H1 (cell line): ENCODE measurements at regions not wholly inside any gene's neighbourhood (a gene's known extent, or its start where the extent isn't known, plus 50 kb on each side); places are given as distances from the start of the nearest gene placed in this dataset.

Experiments
- CTCF ChIA-PET: fragments of 300-600 bp; sonication (Branson Sonifier 250); formaldehyde crosslinking; loops from one replicate; lab custom pipeline; 2021; ENCODE audit not compliant: partially characterized antibody; lab: Charles Lee
- POLR2A ChIA-PET: fragments of 300-600 bp; sonication (Branson Sonifier 250); formaldehyde crosslinking; loops from one replicate; lab custom pipeline; 2021; ENCODE audit warnings: inconsistent platforms; ENCODE audit not compliant: partially characterized antibody; lab: Charles Lee
- DNase-seq, 2 experiments: peaks; one replicate each; pipeline versions ENCODE4 v3.0.0 to v3.0.0-alpha.2; 2010 to 2022; ENCODE audit warnings: low spot score in 2 of 2, low read depth in 1 of 2, mixed read lengths in 1 of 2
- FAIRE-seq: peaks from 2 replicates; lab custom pipeline; 2011; peaks lifted over from hg19 to GRCh38; lab: Jason Lieb, UNC
- H2AFZ ChIP-seq: 2 replicates; pipeline ENCODE4 v1.8.1; 2012; ENCODE audit warnings: low read length, inconsistent platforms
- H2AK5ac ChIP-seq: 2 replicates; pipeline ENCODE4 v1.6.1; 2013; ENCODE audit warnings: low read depth, low read length
- H2BK120ac ChIP-seq: replicated peaks from 2 replicates; pipeline ENCODE3; 2013; ENCODE audit warnings: low read depth, low read length, inconsistent platforms
- H2BK12ac ChIP-seq: 2 replicates; pipeline ENCODE4 v1.6.1; 2013; ENCODE audit warnings: low read depth, low read length
- H2BK15ac ChIP-seq: 2 replicates; pipeline ENCODE4 v1.6.1; 2013; ENCODE audit warnings: low read length
- H2BK20ac ChIP-seq: 2 replicates; pipeline ENCODE4 v1.6.1; 2013; ENCODE audit warnings: low read length
- H2BK5ac ChIP-seq: 2 replicates; pipeline ENCODE4 v1.6.1; 2013; ENCODE audit warnings: low read depth, low read length
- H3K14ac ChIP-seq: 2 replicates; pipeline ENCODE4 v1.6.1; 2013; ENCODE audit warnings: inconsistent platforms; ENCODE audit not compliant: insufficient read length
- H3K18ac ChIP-seq: 2 replicates; pipeline ENCODE4 v1.6.1; 2013; ENCODE audit warnings: low read length; ENCODE audit errors: extremely low read depth
- H3K23ac ChIP-seq: 2 replicates; pipeline ENCODE4 v1.6.1; 2013; ENCODE audit warnings: inconsistent platforms; ENCODE audit not compliant: insufficient read length
- H3K23me2 ChIP-seq: 2 replicates; pipeline ENCODE4 v1.6.1; 2013; ENCODE audit warnings: low read depth, low read length
- H3K27ac ChIP-seq: 2 replicates; pipeline ENCODE4 v1.6.1; 2011; ENCODE audit warnings: low read depth, low read length, inconsistent platforms
- H3K27me3 ChIP-seq, 4 experiments: replicated peaks in 1 of 4; 1 replicate in 1 of 4; 2 replicates in 3 of 4; pipeline versions ENCODE4 v1.6.1 to v1.8.1; 2011 to 2013; ENCODE audit warnings: low read length in 3 of 4, mild to moderate bottlenecking in 3 of 4, inconsistent platforms in 2 of 4, mixed read lengths in 2 of 4, moderate library complexity in 1 of 4; ENCODE audit not compliant: control insufficient read depth in 3 of 4, insufficient read depth in 3 of 4; ENCODE audit errors: extremely low read depth in 1 of 4
- H3K36me3 ChIP-seq, 4 experiments: 2 replicates each; pipeline versions ENCODE4 v1.6.1 to v1.8.1; 2011 to 2013; ENCODE audit warnings: mild to moderate bottlenecking in 4 of 4, low read length in 3 of 4, moderate library complexity in 2 of 4, control low read depth in 1 of 4, inconsistent platforms in 1 of 4; ENCODE audit not compliant: insufficient read depth in 4 of 4, control insufficient read depth in 2 of 4
- H3K4ac ChIP-seq: replicated peaks from 2 replicates; pipeline ENCODE3; 2013; ENCODE audit warnings: low read length, low read depth, mixed read lengths, inconsistent platforms; ENCODE audit not compliant: insufficient read length
- H3K4me1 ChIP-seq, 4 experiments: replicated peaks in 1 of 4; 1 replicate in 1 of 4; 2 replicates in 3 of 4; pipeline versions ENCODE4 v1.6.1 to v1.8.1; 2011 to 2013; ENCODE audit warnings: low read length in 3 of 4, inconsistent platforms in 2 of 4, mixed read lengths in 1 of 4; ENCODE audit not compliant: insufficient read depth in 4 of 4, control insufficient read depth in 3 of 4
- H3K4me2 ChIP-seq, 2 experiments: 2 replicates each; pipeline versions ENCODE4 v1.6.1 to v1.8.1; 2011 to 2013; ENCODE audit warnings: low read depth in 2 of 2, low read length in 2 of 2, control low read depth in 1 of 2, inconsistent platforms in 1 of 2, mild to moderate bottlenecking in 1 of 2; ENCODE audit not compliant: insufficient read depth in 1 of 2
- H3K4me3 ChIP-seq, 4 experiments: fragments of 200-600, 300-600 bp in 1 of 4; sonication (generic), shearing (Covaris generic), sonication (Bioruptor Twin) in 1 of 4; 2 replicates each; pipeline versions ENCODE4 v1.5.1 to v1.8.1; 2011 to 2016; ENCODE audit warnings: low read length in 4 of 4, low read depth in 3 of 4, control low read depth in 2 of 4, inconsistent platforms in 2 of 4, mild to moderate bottlenecking in 2 of 4, mixed read lengths in 1 of 4, moderate library complexity in 1 of 4; ENCODE audit not compliant: insufficient read depth in 2 of 4; ENCODE audit errors: extremely low read depth in 1 of 4
- H3K56ac ChIP-seq: replicated peaks from 2 replicates; pipeline ENCODE3; 2013; ENCODE audit warnings: low read depth, mild to moderate bottlenecking, mixed read lengths, low read length, inconsistent platforms; ENCODE audit not compliant: insufficient read length
- H3K79me1 ChIP-seq: 2 replicates; pipeline ENCODE4 v1.6.1; 2013; ENCODE audit warnings: low read depth, low read length, control low read depth
- H3K79me2 ChIP-seq, 2 experiments: 2 replicates each; pipeline versions ENCODE4 v1.6.1 to v1.8.1; 2012 to 2013; ENCODE audit warnings: low read length in 2 of 2, mild to moderate bottlenecking in 2 of 2, inconsistent platforms in 1 of 2; ENCODE audit not compliant: insufficient read depth in 2 of 2, control insufficient read depth in 1 of 2
- H3K9ac ChIP-seq, 4 experiments: replicated peaks in 1 of 4; 1 replicate in 1 of 4; 2 replicates in 3 of 4; pipeline versions ENCODE4 v1.6.1 to v1.8.1; 2011 to 2013; ENCODE audit warnings: low read depth in 3 of 4, low read length in 3 of 4, control low read depth in 2 of 4, mild to moderate bottlenecking in 2 of 4, moderate library complexity in 2 of 4, inconsistent platforms in 1 of 4; ENCODE audit errors: extremely low read depth in 1 of 4
- H3K9me3 ChIP-seq, 2 experiments: 2 replicates each; pipeline versions ENCODE4 v1.6.1 to v1.8.1; 2012 to 2013; ENCODE audit warnings: mild to moderate bottlenecking in 2 of 2, moderate library complexity in 2 of 2, control low read depth in 1 of 2, inconsistent platforms in 1 of 2, low read depth in 1 of 2, low read length in 1 of 2, mixed read lengths in 1 of 2; ENCODE audit not compliant: insufficient read depth in 2 of 2
- H4K20me1 ChIP-seq, 2 experiments: replicated peaks in 1 of 2; 2 replicates each; pipeline versions ENCODE3 to v1.8.1; 2011 to 2013; ENCODE audit warnings: inconsistent platforms in 2 of 2, low read length in 2 of 2, mild to moderate bottlenecking in 1 of 2; ENCODE audit not compliant: insufficient read depth in 2 of 2, control insufficient read depth in 1 of 2
- H4K5ac ChIP-seq: 2 replicates; pipeline ENCODE4 v1.6.1; 2013; ENCODE audit warnings: low read length, low read depth, mixed read lengths, inconsistent platforms; ENCODE audit not compliant: insufficient read length
- H4K8ac ChIP-seq: 2 replicates; pipeline ENCODE4 v1.8.0; 2013; ENCODE audit warnings: mild to moderate bottlenecking, moderate library complexity, low read length, inconsistent platforms; ENCODE audit not compliant: insufficient read depth; ENCODE audit errors: extremely low read depth
- H4K91ac ChIP-seq: replicated peaks from 2 replicates; pipeline ENCODE3; 2013; ENCODE audit warnings: low read length, mixed read lengths, inconsistent platforms; ENCODE audit not compliant: insufficient read length
- RFX5 ChIP-seq: IDR thresholded peaks from 2 replicates; pipeline ENCODE4 v1.6.1; 2011; ENCODE audit warnings: low read depth, low read length, improper control_type of control experiment, borderline replicate concordance
- WGBS, 2 experiments: shearing (Covaris generic) in 1 of 2; methylation state at CpG; one replicate each; pipeline versions ENCODE4 v1.1.6 to v1.1.7; 2013 to 2015; ENCODE audit warnings: low lambda C conversion rate in 2 of 2, mixed read lengths in 2 of 2, inconsistent platforms in 1 of 2, low coverage in 1 of 2, missing lambda C conversion rate in 1 of 2; ENCODE audit not compliant: insufficient replicate concordance in 2 of 2, insufficient coverage in 1 of 2, insufficient read length in 1 of 2; ENCODE audit errors: extremely low coverage in 1 of 2, missing lambda C conversion rate in 1 of 2; 5-methylcytosine and 5-hydroxymethylcytosine counted together
- TF ChIP-seq, protein P1 (sequence below), 3 experiments: IDR thresholded peaks; 1 replicate in 2 of 3; 2 replicates in 1 of 3; pipeline versions ENCODE4 v1.5.1 to v1.6.1; 2011; ENCODE audit warnings: low read length in 3 of 3, mild to moderate bottlenecking in 3 of 3, inconsistent platforms in 2 of 3, low read depth in 1 of 3, moderate library complexity in 1 of 3; ENCODE audit not compliant: insufficient read depth in 1 of 3; ENCODE audit errors: control extremely low read depth in 1 of 3

GRCh38 chr7:39758234-39758970, 135.0 kb downstream of the RALA start:
- H3K9me3 ChIP-seq: peaks cover 3 to 7% of the 10 kb centered on the region in 2 experiments; a peak in 2 of 4 replicates
- H4K91ac ChIP-seq: no peak overlapping the region
- DNase-seq: no peak
- H3K9ac ChIP-seq: no peak overlapping the region
- no peak overlapping the region for H2BK120ac ChIP-seq
- H3K4me1 ChIP-seq: peaks cover 0 to 7% (median 3%) of the 10 kb centered on the region in 4 experiments; a peak in 5 of 7 replicates
- peak overlapping the region; percentile 49; the same call in 1 of the 2 replicates for H2BK15ac ChIP-seq
- no peak overlapping the region for H3K4me3 ChIP-seq
- H4K20me1 ChIP-seq: no peaks in the 10 kb centered on the region
- no peak for FAIRE-seq
- ChIA-PET POLR2A (no interaction called here), CTCF (interaction anchor here (0.9 to 7.8 kb wide), 4 partner anchors 10 to 177 kb away, joined by 4 to 53 read pairs (median 22); no protein-coding TSS in a partner anchor)
- H3K4ac ChIP-seq: no peak overlapping the region
- no peaks in the 10 kb centered on the region for H3K23me2 ChIP-seq
- no peak overlapping the region for H2AK5ac ChIP-seq
- no peak overlapping the region for H2BK12ac ChIP-seq
- TF ChIP-seq RFX5: no peak
- TF ChIP-seq, protein P1, sequence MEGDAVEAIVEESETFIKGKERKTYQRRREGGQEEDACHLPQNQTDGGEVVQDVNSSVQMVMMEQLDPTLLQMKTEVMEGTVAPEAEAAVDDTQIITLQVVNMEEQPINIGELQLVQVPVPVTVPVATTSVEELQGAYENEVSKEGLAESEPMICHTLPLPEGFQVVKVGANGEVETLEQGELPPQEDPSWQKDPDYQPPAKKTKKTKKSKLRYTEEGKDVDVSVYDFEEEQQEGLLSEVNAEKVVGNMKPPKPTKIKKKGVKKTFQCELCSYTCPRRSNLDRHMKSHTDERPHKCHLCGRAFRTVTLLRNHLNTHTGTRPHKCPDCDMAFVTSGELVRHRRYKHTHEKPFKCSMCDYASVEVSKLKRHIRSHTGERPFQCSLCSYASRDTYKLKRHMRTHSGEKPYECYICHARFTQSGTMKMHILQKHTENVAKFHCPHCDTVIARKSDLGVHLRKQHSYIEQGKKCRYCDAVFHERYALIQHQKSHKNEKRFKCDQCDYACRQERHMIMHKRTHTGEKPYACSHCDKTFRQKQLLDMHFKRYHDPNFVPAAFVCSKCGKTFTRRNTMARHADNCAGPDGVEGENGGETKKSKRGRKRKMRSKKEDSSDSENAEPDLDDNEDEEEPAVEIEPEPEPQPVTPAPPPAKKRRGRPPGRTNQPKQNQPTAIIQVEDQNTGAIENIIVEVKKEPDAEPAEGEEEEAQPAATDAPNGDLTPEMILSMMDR (IDR thresholded peaks at IDR 0.05; ENCODE audit: control extremely low read depth in 1 of 3, insufficient read depth in 1 of 3, low read depth in 1 of 3, low read length in 3 of 3): no peak
- no peak overlapping the region for H3K23ac ChIP-seq
- no peaks in the 10 kb centered on the region for H3K36me3 ChIP-seq
- no peak overlapping the region for H4K8ac ChIP-seq
- H3K79me2 ChIP-seq: no peaks in the 10 kb centered on the region
- no peak overlapping the region for H2BK5ac ChIP-seq
- H2AFZ ChIP-seq: no peak overlapping the region
- H3K14ac ChIP-seq: no peak overlapping the region
- 91% methylated on average over 10 of the region's 10 CpGs; no CpG with 5 or more reads in 1 of the 2 experiments for WGBS, 2 experiments
- no peak overlapping the region for H4K5ac ChIP-seq
- no peak overlapping the region for H3K4me2 ChIP-seq
- no peaks in the 10 kb centered on the region for H3K79me1 ChIP-seq
- no peak overlapping the region for H3K18ac ChIP-seq
- H3K27ac ChIP-seq: no peak overlapping the region
- no peak overlapping the region for H3K56ac ChIP-seq
- no peaks in the 10 kb centered on the region for H3K27me3 ChIP-seq
- H2BK20ac ChIP-seq: no peak overlapping the region
